IgD-negative memory B cell (primary cell): ENCODE measurements at regions not wholly inside any gene's neighbourhood (a gene's known extent, or its start where the extent isn't known, plus 50 kb on each side); places are given as distances from the start of the nearest gene placed in this dataset.
"Not testable (repeated sequence)": the region's sequence is repeated elsewhere in the genome, so short reads cannot be mapped to it uniquely, and the experiment has no call there.

Source experiments
- H3K27ac Mint-ChIP-seq, 3 donors: one replicate each; pipeline ENCODE4 v1.8.0; 2020 to 2022; ENCODE audit warnings: mild to moderate bottlenecking in 3 of 3, mixed read lengths in 3 of 3, moderate library complexity in 1 of 3
- H3K27me3 Mint-ChIP-seq: one replicate; pipeline ENCODE4 v1.8.0; 2021; ENCODE audit warnings: mixed read lengths
- H3K36me3 Mint-ChIP-seq: one replicate; pipeline ENCODE4 v1.8.0; 2020; ENCODE audit warnings: mild to moderate bottlenecking, mixed read lengths
- H3K4me1 Mint-ChIP-seq, 3 donors: one replicate each; pipeline ENCODE4 v1.8.0; 2020 to 2022; ENCODE audit warnings: mixed read lengths in 3 of 3, mild to moderate bottlenecking in 1 of 3
- H3K4me3 Mint-ChIP-seq, 4 donors: one replicate each; pipeline ENCODE4 v1.8.0; 2020 to 2022; ENCODE audit warnings: mild to moderate bottlenecking in 4 of 4, mixed read lengths in 4 of 4, moderate library complexity in 3 of 4
- H3K9me3 Mint-ChIP-seq, 3 donors: one replicate each; pipeline ENCODE4 v1.8.0; 2020 to 2021; ENCODE audit warnings: mixed read lengths in 3 of 3, mild to moderate bottlenecking in 1 of 3

GRCh38 chr5:68033961-68034571 lies 181.5 kb upstream of the PIK3R1 start:
- Mint-ChIP-seq H3K9me3 (peaks cover 0 to 7% (median 0%) of the 10 kb centered on the region in 3 donors), H3K27me3 (no peaks in the 10 kb centered on the region), H3K36me3 (peaks cover 2% of the 10 kb centered on the region), H3K27ac (no peak overlapping the region), H3K4me3 (no peak overlapping the region), H3K4me1 (peaks cover 0 to 1% (median 0%) of the 10 kb centered on the region in 3 donors)

- Mint-ChIP-seq H3K27ac (no peak overlapping the region), H3K4me1 (peaks cover 0 to 1% (median 0%) of the 10 kb centered on the region in 3 donors), H3K27me3 (no peaks in the 10 kb centered on the region), H3K36me3 (peaks cover 2% of the 10 kb centered on the region), H3K4me3 (no peak overlapping the region), H3K9me3 (peaks cover 0 to 7% (median 0%) of the 10 kb centered on the region in 3 donors)
These were observed 182.5 kb upstream of the PIK3R1 start for GRCh38 chr5:68033029-68033428.

DNA sequence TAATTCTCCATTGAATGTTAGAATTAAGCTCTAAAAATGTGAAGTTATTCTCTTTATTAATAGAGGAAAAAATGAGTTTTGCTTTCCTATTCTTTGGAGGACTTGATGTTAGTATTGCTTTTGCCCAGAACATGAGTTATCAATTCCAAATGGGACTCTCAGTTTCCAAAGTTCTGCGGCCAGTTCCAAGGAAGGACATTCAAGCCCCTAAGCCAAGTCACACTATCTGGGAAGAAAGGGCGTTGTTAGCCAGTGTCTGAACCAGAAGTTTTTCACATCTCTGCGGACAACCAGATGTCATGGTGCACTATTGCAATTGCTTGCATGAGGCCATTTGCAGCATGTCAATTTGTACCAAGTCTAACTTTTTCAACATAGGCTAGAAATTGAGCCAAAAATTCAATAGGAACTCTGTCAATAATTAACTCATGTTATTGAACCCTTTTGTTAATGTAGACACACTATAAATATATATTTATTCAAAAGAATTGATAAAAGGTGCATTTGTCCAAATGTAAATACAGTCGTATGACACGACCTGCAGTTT lies 183.3 kb upstream of the PIK3R1 start:
- no peak overlapping the region for H3K4me3 Mint-ChIP-seq
- H3K4me1 Mint-ChIP-seq: peaks cover 0 to 1% (median 0%) of the 10 kb centered on the region in 3 donors
- peaks cover 2% of the 10 kb centered on the region for H3K36me3 Mint-ChIP-seq
- H3K9me3 Mint-ChIP-seq: peaks cover 0 to 6% (median 0%) of the 10 kb centered on the region in 3 donors
- H3K27ac Mint-ChIP-seq: no peak overlapping the region
- H3K27me3 Mint-ChIP-seq: no peaks in the 10 kb centered on the region

DNA sequence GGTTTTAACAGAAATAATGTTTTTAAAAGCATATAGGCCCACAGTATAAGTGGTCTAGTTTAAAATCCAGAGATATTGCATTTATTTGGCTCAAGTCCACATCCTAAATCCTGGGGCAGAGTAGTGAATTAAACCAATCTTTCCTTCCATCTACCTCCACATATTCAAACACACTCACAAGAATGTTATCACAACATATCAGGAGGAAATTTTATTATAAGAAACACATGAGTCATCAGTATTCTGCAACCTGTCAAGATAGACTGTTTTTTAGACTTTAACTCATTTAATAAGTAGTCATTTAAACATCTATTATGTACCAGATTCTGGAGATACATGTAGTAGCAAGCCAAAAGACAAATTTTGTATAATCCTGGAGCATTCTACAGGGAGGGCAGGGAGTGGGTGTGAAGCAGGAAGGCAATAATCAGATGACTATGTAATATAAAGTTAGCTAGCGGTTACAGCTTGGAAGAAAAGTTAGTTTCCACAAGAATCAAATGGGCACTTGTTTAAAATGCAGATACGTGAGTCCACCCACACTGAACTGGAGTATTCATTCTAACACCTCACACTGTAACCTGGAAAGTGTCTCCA lies 187.3 kb upstream of the PIK3R1 start:
- Mint-ChIP-seq H3K27ac (no peak overlapping the region), H3K36me3 (no peaks in the 10 kb centered on the region), H3K27me3 (no peaks in the 10 kb centered on the region), H3K4me1 (no peaks in the 10 kb centered on the region), H3K9me3 (peaks cover 0 to 6% (median 3%) of the 10 kb centered on the region in 3 donors), H3K4me3 (no peak overlapping the region)

GRCh38 chr5:68027519-68027918 lies 188.0 kb upstream of the PIK3R1 start:
- Mint-ChIP-seq H3K27ac (no peak overlapping the region), H3K4me3 (no peak overlapping the region), H3K9me3 (peaks cover 0 to 6% (median 3%) of the 10 kb centered on the region in 3 donors), H3K4me1 (no peaks in the 10 kb centered on the region), H3K36me3 (no peaks in the 10 kb centered on the region), H3K27me3 (no peaks in the 10 kb centered on the region)

- Mint-ChIP-seq H3K9me3 (peaks cover 0 to 6% (median 3%) of the 10 kb centered on the region in 3 donors), H3K27ac (peak overlapping the region in 1 of 3 donors; percentile 22), H3K27me3 (no peaks in the 10 kb centered on the region), H3K4me3 (no peak overlapping the region), H3K4me1 (no peaks in the 10 kb centered on the region), H3K36me3 (no peaks in the 10 kb centered on the region)
These were observed 189.3 kb upstream of the PIK3R1 start for GRCh38 chr5:68026092-68026885.

- H3K27ac Mint-ChIP-seq: no peak overlapping the region
- no peaks in the 10 kb centered on the region for H3K4me1 Mint-ChIP-seq
- no peaks in the 10 kb centered on the region for H3K36me3 Mint-ChIP-seq
- H3K4me3 Mint-ChIP-seq: no peak overlapping the region
- peaks cover 0 to 3% (median 2%) of the 10 kb centered on the region in 3 donors for H3K9me3 Mint-ChIP-seq
- no peaks in the 10 kb centered on the region for H3K27me3 Mint-ChIP-seq
These were observed 191.1 kb upstream of the PIK3R1 start for GRCh38 chr5:68024426-68024825.

DNA sequence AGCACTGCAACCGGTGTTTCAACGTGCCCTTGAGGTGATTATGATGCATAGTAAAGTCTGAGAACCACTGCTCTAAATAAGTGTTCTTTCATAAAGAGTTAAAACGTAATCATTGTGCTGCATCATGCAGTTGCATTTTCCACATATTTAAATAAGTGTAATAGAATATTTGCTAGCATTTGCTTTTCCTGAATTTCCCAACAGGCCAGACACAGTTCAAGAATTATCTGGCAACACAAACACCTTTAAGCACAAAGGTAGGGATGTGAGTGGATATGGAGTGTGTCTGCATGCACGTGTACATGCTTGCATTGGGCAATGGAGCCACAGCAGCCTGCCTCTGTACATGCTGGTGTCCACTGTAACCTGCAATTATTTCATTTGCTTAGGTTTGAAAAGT lies 193.6 kb upstream of the PIK3R1 start:
- no peaks in the 10 kb centered on the region for H3K36me3 Mint-ChIP-seq
- no peak overlapping the region for H3K27ac Mint-ChIP-seq
- no peak overlapping the region for H3K4me3 Mint-ChIP-seq
- no peaks in the 10 kb centered on the region for H3K27me3 Mint-ChIP-seq
- peaks cover 0 to 7% (median 3%) of the 10 kb centered on the region in 3 donors for H3K9me3 Mint-ChIP-seq
- H3K4me1 Mint-ChIP-seq: no peaks in the 10 kb centered on the region

GRCh38 chr5:68021227-68021626 lies 194.3 kb upstream of the PIK3R1 start:
- no peaks in the 10 kb centered on the region for H3K27me3 Mint-ChIP-seq
- no peak overlapping the region for H3K4me3 Mint-ChIP-seq
- H3K9me3 Mint-ChIP-seq: peaks cover 0 to 7% (median 3%) of the 10 kb centered on the region in 3 donors
- no peaks in the 10 kb centered on the region for H3K4me1 Mint-ChIP-seq
- H3K36me3 Mint-ChIP-seq: no peaks in the 10 kb centered on the region
- no peak overlapping the region for H3K27ac Mint-ChIP-seq

DNA sequence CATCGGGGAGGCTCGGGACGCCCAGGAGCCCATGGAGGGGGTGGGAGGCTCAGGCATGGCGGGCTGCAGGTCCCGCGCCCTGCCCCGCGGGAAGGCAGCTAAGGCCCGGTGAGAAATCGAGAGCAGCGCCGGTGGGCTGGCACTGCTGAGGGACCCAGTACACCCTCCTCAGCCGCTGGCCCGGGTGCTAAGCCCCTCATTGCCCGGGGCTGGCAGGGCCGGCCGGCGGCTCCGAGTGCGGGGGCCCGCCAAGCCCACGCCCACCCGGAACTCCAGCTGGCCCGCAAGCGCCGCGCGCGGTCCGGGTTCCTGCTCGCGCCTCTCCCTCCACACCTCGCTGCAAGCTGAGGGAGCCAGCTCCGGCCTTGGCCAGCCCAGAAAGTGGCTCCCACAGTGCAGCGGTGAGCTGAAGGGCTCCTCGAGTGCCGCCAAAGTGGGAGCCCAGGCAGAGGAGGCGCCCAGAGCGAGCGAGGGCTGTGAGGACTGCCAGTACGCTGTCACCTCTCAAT lies 195.0 kb upstream of the PIK3R1 start:
- H3K27ac Mint-ChIP-seq, H3K27me3 Mint-ChIP-seq, H3K4me3 Mint-ChIP-seq, H3K4me1 Mint-ChIP-seq, H3K9me3 Mint-ChIP-seq, H3K36me3 Mint-ChIP-seq: not testable (repeated sequence)

GRCh38 chr5:68015381-68016302 lies 199.9 kb upstream of the PIK3R1 start:
- peaks cover 1% of the 10 kb centered on the region for H3K36me3 Mint-ChIP-seq
- no peak overlapping the region for H3K4me3 Mint-ChIP-seq
- no peak overlapping the region for H3K27ac Mint-ChIP-seq
- peaks cover 8% of the 10 kb centered on the region for H3K27me3 Mint-ChIP-seq
- H3K4me1 Mint-ChIP-seq: peaks cover 0 to 6% (median 3%) of the 10 kb centered on the region in 3 donors
- H3K9me3 Mint-ChIP-seq: peaks cover 0 to 5% (median 1%) of the 10 kb centered on the region in 3 donors

DNA sequence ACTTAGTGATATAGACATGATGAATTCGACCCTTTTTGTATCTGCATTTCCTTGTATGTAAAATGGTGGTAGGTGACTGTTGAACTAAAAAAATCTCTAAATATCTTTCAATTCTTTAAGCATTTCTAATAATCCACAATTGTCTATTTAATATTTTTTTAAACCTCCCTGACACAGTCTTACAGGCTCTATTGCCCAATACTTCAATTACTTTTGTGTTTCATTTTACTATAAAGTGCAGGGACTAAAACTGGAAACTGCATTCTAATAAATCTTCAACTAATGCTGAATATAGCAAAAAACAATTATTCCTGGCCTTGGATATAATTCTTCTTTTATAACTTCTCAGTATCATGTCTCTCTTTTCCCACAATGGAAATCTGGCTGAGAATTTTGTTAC lies 202.7 kb upstream of the PIK3R1 start:
- Mint-ChIP-seq H3K36me3 (peaks cover 1% of the 10 kb centered on the region), H3K4me3 (no peak overlapping the region), H3K4me1 (peaks cover 0 to 6% (median 3%) of the 10 kb centered on the region in 3 donors), H3K9me3 (peaks cover 0 to 1% (median 0%) of the 10 kb centered on the region in 3 donors), H3K27ac (no peak overlapping the region), H3K27me3 (peaks cover 8% of the 10 kb centered on the region)

- peaks cover 0 to 1% (median 0%) of the 10 kb centered on the region in 3 donors for H3K9me3 Mint-ChIP-seq
- no peak overlapping the region for H3K27ac Mint-ChIP-seq
- peaks cover 8% of the 10 kb centered on the region for H3K27me3 Mint-ChIP-seq
- no peak overlapping the region for H3K4me3 Mint-ChIP-seq
- H3K4me1 Mint-ChIP-seq: peaks cover 0 to 6% (median 3%) of the 10 kb centered on the region in 3 donors
- peaks cover 1% of the 10 kb centered on the region for H3K36me3 Mint-ChIP-seq
These were observed 203.1 kb upstream of the PIK3R1 start for GRCh38 chr5:68012429-68012828.

- H3K4me3 Mint-ChIP-seq: peak overlapping the region in 1 of 4 donors; percentile 45
- H3K36me3 Mint-ChIP-seq: peaks cover 1% of the 10 kb centered on the region
- H3K27me3 Mint-ChIP-seq: peaks cover 8% of the 10 kb centered on the region
- H3K27ac Mint-ChIP-seq: no peak overlapping the region
- H3K9me3 Mint-ChIP-seq: peaks cover 0 to 1% (median 0%) of the 10 kb centered on the region in 3 donors
- peaks cover 0 to 6% (median 3%) of the 10 kb centered on the region in 3 donors for H3K4me1 Mint-ChIP-seq
These were observed 203.8 kb upstream of the PIK3R1 start for GRCh38 chr5:68011801-68012200.
